Ascending aorta (tissue), 2 donors: ENCODE measurements at regions not wholly inside any gene's neighbourhood (a gene's known extent, or its start where the extent isn't known, plus 50 kb on each side); places are given as distances from the start of the nearest gene placed in this dataset.

Experiments
- DNase-seq, 2 donors: peaks; one replicate each; pipeline ENCODE4 v3.0.0-alpha.2; 2019; ENCODE audit warnings: low spot score in 2 of 2
- H3K27ac ChIP-seq, 2 donors: fragments of 200-600 bp; sonication (generic); one replicate each; pipeline ENCODE4 v1.5.1; 2016 to 2017; ENCODE audit warnings: mild to moderate bottlenecking in 1 of 2
- H3K27me3 ChIP-seq: fragments of 200-600 bp; sonication (generic); one replicate; pipeline ENCODE4 v1.5.1; 2017
- H3K36me3 ChIP-seq, 2 donors: fragments of 200-600 bp; sonication (generic); one replicate each; pipeline ENCODE4 v1.5.1; 2016
- H3K4me1 ChIP-seq, 2 donors: fragments of 200-600 bp; sonication (generic); one replicate each; pipeline ENCODE4 v1.5.1; 2016 to 2017; ENCODE audit warnings: mild to moderate bottlenecking in 1 of 2
- H3K4me3 ChIP-seq, 2 donors: fragments of 200-600 bp; sonication (generic); one replicate each; pipeline ENCODE4 v1.5.1; 2016 to 2017; ENCODE audit warnings: mild to moderate bottlenecking in 1 of 2
- H3K9me3 ChIP-seq, 2 donors: fragments of 200-600 bp; sonication (generic); one replicate each; pipeline ENCODE4 v1.5.1; 2016
- intact Hi-C: fragments of 100-400 bp; cut with DNase I; formaldehyde crosslinking; loops from one replicate; pipeline ENCODE4 v1.15.1; 2023
- TF ChIP-seq, protein P1 (sequence below), 3 experiments: fragments of 200-600 bp in 2 of 3; fragments of 450-650 bp in 1 of 3; sonication (generic) in 2 of 3; IDR thresholded peaks; one replicate each; pipeline ENCODE4 v1.5.1; 2016 to 2019; ENCODE audit warnings: antibody characterized with exemption in 3 of 3, mild to moderate bottlenecking in 1 of 3, moderate library complexity in 1 of 3

GRCh38 chr13:40191186-40191980 is 475.1 kb downstream of the FOXO1 start:
- Histone ChIP-seq H3K4me3 (no peak overlapping the region), H3K36me3 (no peaks in the 10 kb centered on the region), H3K4me1 (peaks cover 35 to 54% of the 10 kb centered on the region in 2 donors), H3K9me3 (no peaks in the 10 kb centered on the region), H3K27ac (peak overlapping the region; percentile 78 to 96), H3K27me3 (no peaks in the 10 kb centered on the region)
- intact Hi-C loops = loop anchor here (5.0 kb wide), 1 partner anchor 69 kb away; no protein-coding TSS in a partner anchor
- TF ChIP-seq, protein P1, sequence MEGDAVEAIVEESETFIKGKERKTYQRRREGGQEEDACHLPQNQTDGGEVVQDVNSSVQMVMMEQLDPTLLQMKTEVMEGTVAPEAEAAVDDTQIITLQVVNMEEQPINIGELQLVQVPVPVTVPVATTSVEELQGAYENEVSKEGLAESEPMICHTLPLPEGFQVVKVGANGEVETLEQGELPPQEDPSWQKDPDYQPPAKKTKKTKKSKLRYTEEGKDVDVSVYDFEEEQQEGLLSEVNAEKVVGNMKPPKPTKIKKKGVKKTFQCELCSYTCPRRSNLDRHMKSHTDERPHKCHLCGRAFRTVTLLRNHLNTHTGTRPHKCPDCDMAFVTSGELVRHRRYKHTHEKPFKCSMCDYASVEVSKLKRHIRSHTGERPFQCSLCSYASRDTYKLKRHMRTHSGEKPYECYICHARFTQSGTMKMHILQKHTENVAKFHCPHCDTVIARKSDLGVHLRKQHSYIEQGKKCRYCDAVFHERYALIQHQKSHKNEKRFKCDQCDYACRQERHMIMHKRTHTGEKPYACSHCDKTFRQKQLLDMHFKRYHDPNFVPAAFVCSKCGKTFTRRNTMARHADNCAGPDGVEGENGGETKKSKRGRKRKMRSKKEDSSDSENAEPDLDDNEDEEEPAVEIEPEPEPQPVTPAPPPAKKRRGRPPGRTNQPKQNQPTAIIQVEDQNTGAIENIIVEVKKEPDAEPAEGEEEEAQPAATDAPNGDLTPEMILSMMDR (IDR thresholded peaks at IDR 0.05) = no peak
- peak in 1 of 2 donors; percentile 71 for DNase-seq

- H3K36me3 ChIP-seq = no peaks in the 10 kb centered on the region
- no peak overlapping the region for H3K4me3 ChIP-seq
- TF ChIP-seq, protein P1 (IDR thresholded peaks at IDR 0.05) = no peak
- no peak for DNase-seq
- intact Hi-C loops = loop anchor here (2.0 to 5.0 kb wide), 3 partner anchors 44 to 80 kb away; no protein-coding TSS in a partner anchor
- peak overlapping the region; percentile 78 to 96 for H3K27ac ChIP-seq
- H3K9me3 ChIP-seq = no peaks in the 10 kb centered on the region
- peaks cover 35 to 54% of the 10 kb centered on the region in 2 donors for H3K4me1 ChIP-seq
- no peaks in the 10 kb centered on the region for H3K27me3 ChIP-seq
These were observed 474.0 kb downstream of the FOXO1 start for GRCh38 chr13:40192452-40192851.

- Histone ChIP-seq H3K9me3 (no peaks in the 10 kb centered on the region), H3K4me3 (no peak overlapping the region), H3K36me3 (no peaks in the 10 kb centered on the region), H3K27me3 (no peaks in the 10 kb centered on the region), H3K4me1 (peaks cover 35 to 54% of the 10 kb centered on the region in 2 donors), H3K27ac (peak overlapping the region; percentile 78 to 96)
- DNase-seq = peak in 1 of 2 donors; percentile 71
- TF ChIP-seq, protein P1 (IDR thresholded peaks at IDR 0.05) = no peak
- intact Hi-C loops = loop anchor here (1.0 to 5.0 kb wide), 4 partner anchors 43 to 80 kb away; no protein-coding TSS in a partner anchor
These were observed 473.6 kb downstream of the FOXO1 start for GRCh38 chr13:40192858-40193257.

DNA sequence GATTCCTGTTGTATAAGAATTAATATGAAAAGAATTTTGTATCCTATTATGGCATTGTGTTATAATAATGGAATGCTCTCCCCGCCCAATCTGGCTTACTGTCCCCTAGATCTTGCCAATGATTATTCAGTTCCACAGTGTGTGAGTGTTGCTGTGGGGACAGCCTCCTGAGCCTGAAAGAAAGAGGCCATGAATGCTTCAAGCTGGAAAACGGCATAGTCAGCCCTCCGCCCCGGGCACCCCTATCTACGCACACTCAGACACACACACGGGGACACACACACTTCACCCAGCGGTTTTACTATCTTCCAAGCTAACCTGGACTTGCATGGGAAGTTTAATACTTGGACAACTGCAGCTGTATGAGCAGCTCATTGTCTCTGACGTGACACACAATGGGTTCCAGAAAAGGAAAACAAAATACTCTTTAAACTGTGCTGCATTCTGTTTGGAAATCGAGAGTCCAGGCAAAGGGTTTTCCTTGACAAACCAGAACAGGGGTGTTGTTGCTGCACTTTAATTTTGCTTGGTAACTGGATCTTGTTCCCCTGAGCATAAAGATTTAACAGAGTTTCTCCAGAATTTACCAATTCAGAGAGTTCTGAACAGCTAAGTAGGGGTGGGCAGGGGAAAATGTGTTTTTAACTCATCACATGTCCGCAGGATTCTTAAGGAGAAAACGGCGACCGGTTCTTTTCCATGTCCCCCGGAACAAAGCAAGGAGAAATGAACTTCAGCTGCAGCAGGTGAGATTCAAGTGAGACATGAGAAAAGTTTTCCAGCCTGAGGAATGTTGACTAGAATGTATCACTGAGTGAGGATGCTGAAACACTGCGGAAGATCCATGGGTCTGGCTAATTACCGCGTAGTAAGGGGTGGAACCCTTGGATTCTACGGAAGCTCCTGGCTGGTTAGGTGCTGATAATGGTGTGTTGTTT is 472.9 kb downstream of the FOXO1 start:
- DNase-seq = peak in 1 of 2 donors; percentile 88
- Histone ChIP-seq H3K27ac (peak overlapping the region; percentile 78 to 96), H3K4me3 (peak overlapping the region; percentile 1 to 28), H3K4me1 (peaks cover 35 to 54% of the 10 kb centered on the region in 2 donors), H3K27me3 (no peaks in the 10 kb centered on the region), H3K36me3 (no peaks in the 10 kb centered on the region), H3K9me3 (no peaks in the 10 kb centered on the region)
- intact Hi-C loops = loop anchor here (1.0 to 5.0 kb wide), 4 partner anchors 43 to 79 kb away; no protein-coding TSS in a partner anchor
- TF ChIP-seq, protein P1 (IDR thresholded peaks at IDR 0.05) = no peak

- TF ChIP-seq, protein P1 (IDR thresholded peaks at IDR 0.05) = no peak
- Histone ChIP-seq H3K4me3 (no peak overlapping the region), H3K27ac (peak overlapping the region; percentile 78 to 96), H3K36me3 (no peaks in the 10 kb centered on the region), H3K4me1 (peaks cover 35 to 53% of the 10 kb centered on the region in 2 donors), H3K9me3 (no peaks in the 10 kb centered on the region), H3K27me3 (no peaks in the 10 kb centered on the region)
- intact Hi-C loops = loop anchor here (5.0 kb wide), 1 partner anchor 72 kb away; no protein-coding TSS in a partner anchor
- DNase-seq = no peak
These were observed 472.1 kb downstream of the FOXO1 start for GRCh38 chr13:40194224-40194806.
